Stimulated activated CD4-positive, alpha-beta T cell treated with anti-CD3 and anti-CD28 coated beads, TNF-alpha, amount 100 ng/mL, for 24 hours (primary cell): ENCODE measurements at regions not wholly inside any gene's neighbourhood (a gene's known extent, or its start where the extent isn't known, plus 50 kb on each side); places are given as distances from the start of the nearest gene placed in this dataset.
"Not testable (repeated sequence)": the region's sequence is repeated elsewhere in the genome, so short reads cannot be mapped to it uniquely, and the experiment has no call there.

Experiments
- DNase-seq, 3 experiments: peaks; one replicate each; pipeline ENCODE4 v3.0.0-alpha.2; 2020; ENCODE audit warnings: low read depth in 3 of 3

DNA sequence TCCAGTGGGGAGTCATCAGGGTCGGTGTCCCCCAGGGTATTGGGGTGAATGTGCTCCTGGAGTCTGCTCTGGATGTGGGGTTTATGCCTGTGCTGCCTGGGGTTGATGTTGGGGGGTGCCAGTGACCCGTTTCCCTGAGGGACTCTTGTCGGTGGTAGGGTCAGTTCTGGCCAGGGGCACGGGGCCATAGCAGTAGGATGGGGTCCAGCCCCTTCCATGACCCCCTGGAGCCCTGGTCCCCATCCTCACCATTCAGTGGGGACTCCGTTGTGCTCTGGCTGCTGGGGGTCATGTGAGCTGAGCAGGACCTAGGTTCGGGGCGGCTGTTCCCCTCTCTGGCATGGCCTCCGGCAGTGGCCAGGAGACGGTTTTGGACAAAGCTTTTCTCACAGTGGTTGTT, 530.8 kb downstream of the GOLGA6L6 start:
- DNase-seq, result not testable (repeated sequence)

DNA sequence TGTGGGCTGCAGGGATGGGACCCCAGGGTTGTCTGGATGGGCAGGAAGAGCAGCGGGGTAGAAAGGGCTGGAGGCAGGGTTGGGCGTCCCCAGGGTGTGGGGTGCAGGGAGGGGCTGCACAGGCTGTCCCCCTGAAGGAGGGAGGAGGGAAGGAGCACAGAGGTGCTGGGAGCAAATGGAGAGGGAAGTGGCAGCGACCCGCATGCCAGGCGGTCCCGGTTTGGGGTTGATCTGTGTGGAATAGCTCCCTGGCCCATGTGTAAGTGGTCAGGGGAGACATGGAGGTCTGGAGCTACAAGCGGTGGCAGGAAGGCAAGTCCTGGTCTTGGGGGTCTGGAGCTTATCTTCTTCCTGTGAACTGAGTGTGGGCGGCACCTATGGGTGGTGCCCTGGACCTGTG, 532.0 kb downstream of the GOLGA6L6 start:
- DNase-seq, result not testable (repeated sequence)

DNA sequence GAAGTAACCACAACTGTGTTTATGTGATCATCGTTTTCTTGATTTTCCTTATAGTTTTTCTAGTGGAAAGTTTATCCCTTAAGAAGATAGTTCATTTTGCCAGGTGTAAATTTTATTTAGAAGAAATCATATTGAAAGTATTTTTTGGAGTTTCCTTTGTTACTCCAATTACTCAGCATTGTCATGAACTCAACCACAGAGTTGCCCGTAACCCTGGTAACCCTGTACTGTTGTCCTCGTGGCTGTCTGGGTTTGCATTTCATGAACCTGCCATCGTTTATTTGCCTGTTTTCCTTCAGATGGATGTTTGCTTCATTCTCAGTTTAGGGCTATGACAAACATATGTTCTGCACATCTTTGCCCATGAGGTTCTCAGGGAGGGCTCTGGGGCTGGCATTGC, 534.3 kb downstream of the GOLGA6L6 start:
- DNase-seq, result not testable (repeated sequence)

DNA sequence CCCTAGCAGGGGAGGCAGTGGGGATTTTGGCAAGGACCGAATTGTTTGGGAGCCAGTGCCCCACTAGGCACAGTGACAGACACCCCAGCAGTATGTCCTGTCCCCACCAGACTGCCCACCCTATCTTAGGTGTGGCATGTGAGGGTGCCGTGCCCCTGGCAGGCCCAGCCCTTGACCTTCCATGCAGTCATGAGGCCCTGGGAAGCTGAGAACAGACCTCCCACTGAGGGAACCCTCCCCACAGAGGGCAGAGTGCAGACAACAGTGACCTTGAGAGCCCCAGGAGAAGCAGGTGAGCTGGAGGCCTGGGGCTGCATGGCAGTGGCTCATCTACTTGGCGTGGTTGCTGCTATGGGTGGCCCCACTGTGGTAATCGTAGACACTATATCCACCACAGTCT, 538.1 kb downstream of the GOLGA6L6 start:
- not testable (repeated sequence) for DNase-seq

DNA sequence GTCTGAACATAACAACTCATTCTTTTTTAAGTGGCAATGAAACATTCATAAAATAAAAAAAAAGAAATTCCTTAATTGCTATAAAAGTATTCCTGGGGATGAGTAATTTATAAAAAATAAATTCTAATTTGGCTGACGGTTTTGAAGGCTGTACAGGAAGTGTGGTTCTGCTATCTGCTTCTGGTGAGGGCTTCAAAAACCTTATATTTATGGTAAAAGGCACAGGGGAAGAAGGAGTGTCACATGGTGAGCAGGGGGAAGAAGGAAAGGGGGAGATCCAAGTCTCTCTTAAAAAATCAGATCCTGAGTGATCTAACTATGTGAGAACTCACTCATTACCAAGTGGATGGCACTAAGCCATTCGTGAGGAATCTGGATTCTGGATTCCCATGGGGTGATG, 539.0 kb downstream of the GOLGA6L6 start:
- DNase-seq, result not testable (repeated sequence)

DNA sequence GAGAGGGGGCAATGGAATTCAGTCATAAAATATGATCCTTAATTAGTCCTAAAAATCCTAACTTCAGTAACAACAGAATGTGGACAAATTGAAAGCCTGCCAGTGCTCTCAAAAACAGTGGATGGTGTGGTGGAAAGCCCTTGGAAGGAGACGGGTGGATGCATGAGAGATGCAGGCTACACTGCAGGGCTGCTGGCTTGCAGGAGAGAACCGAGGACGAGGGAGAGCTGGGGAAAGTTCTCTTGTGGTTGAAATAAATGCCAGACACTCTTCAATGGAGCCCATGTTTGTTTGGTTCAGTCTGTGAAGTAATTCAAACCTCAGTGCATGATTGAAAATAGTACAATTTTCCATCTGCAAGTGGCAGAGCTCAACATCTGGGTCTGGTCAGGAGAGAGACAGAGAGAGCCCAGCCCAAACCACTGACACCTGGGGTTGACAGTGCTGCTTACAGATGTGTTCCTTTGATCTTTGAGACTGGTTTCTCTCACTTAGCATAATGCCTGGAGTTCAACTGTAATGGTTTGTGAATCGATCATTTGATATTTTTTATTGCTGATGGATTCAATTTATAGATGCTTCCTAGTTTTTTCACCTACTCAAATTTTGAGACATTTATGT, 544.9 kb downstream of the GOLGA6L6 start:
- DNase-seq, result not testable (repeated sequence)

DNA sequence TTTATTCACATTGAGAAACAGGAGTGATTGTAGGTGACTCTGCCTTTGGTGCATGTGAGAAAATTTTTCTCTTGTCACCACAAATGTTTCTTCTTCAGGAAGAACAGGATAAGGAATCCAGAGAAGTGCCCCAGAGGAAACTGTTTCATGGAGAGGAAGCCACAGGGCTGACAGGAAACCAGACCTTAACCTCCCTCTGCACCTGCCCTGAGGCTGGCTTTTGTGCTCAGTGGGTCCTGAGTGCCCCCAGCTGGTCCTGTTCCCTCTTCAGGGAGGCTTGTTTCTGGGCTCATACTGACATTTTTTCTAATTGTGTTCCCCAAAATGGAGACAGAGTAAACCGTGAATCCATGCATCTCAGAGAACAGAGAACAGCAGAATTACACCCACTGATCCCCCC, 546.3 kb downstream of the GOLGA6L6 start:
- DNase-seq, result not testable (repeated sequence)

DNA sequence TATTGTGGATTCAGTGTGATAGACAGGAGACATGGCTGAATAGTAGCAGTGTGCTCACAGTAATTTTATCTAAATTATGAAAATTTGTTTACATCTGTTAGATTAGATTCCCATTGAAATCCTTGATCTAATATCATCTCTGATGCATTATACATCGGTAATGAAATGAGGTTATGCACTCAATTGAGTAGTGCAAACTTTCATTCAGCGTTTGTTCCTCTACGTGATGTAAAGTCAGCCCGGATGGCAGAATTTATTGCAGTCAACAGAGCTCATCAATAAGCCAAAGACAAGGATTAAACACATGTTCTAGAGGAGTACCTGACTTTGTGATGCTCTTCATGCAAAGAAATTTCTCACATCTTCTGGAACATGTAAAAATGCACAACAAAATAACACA, 549.2 kb downstream of the GOLGA6L6 start:
- no peak for DNase-seq

DNA sequence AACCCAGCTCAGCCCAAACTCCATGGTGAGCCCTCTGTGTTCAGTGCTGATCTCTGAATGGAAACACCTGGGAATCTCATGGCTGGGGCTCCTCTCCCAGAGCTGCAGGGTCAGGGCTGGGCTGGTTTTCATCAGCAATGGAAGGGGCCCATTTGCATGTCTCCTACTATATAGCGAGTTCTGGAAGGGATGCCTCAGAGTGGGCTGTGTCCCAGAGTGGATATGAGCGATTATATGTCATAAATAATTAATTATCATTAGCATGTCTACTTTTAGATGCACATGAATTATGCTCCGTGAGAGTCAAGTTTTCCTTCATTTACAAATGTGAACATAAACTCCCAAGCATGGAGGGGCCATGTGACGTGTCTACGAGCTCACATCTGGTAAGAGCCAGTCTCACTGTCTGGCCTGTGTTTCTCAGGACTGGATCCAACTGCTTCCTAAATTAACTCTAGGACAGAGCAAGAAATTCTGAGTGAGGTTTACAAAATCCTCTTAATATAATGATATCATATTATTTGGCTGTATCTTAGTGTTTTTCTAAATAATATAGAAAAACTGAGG, 553.4 kb downstream of the GOLGA6L6 start:
- DNase-seq, result no peak

DNA sequence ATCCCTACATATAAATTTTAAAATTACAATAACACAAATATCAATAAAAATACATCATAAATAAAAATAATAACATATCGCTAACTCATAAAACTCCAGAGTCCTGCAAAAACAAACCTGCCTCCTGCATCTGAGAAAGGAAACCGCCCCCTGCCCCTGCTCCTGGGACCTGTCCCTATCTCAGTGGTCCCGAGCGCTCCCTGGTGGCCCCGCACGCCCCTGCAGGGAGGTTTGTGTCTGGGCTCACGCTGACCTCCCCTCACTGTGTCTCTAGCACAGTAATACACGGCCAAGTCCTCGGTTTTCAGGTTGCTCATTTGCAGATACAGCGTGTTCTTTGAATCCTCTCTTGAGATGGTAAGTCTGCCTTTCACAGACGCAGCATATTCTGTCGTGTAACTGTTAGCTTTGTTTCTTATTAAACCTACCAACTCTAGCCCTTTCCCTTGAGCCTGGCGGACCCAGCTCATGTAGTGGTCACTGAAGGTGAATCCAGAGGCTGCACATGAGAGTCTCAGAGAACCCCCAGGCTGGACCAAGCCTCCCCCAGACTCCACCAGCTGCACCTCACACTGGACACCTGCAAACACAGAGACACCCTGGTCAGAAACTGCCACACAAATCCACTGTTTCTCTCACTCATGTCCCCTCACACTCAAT, 554.1 kb downstream of the GOLGA6L6 start:
- DNase-seq, result peak in 1 of 3 experiments; percentile 4

DNA sequence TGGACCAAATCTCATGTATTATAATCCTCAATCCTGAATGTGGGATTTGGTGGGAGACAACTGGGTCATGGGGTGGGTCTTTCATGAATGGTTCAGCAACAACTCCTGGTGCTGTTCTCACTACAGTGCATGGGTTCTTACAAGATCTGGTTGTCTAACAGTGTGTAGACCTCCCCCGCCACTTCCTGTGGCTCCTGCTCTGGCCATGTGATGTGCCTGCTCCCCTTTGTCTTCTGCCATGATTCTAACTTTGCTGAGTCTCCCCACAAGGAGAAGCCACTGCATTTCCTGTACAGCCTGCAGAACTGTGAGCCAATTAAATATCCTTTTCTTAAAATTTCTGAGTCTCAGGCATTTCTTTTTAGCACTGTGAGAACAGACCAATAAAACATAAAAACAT, 557.5 kb downstream of the GOLGA6L6 start:
- no peak for DNase-seq

DNA sequence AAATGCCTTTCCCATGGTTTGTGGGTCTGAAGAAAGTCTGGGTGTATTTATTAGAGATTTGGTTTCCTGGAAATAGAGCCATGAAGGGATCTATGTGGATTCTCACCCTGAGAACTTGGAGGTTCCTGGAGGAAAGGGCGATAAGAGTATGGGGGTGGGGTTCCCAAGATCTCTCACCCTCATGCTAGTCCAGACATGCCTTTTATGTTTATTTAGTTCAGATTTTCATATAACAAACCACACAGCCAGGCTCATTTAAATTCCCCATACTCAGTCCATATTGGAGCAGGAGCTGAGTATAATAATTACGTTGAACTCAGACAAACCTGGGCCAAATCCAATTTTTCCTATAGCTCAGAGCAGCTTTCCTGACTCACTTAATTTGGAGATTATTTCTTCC, 566.6 kb downstream of the GOLGA6L6 start:
- DNase-seq, result no peak

DNA sequence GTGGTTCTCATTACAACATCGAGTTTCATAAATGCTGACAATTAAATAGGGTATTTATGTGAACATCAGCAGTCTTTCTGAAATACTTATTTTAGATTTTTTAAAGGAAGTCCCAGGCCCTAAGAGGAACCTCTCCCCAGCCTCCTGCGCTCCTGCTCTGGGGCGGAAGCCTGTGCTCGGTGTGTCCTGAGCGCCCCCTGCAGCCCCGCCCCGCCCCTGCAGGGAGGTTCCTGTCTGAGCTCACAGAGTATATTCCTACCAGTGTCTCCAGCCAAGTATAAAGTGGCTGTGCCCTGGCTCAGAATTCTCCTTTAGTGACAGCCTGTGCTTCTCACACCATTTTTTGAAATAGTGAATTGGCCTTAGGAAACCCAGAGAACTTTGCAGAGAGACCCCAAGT, 567.9 kb downstream of the GOLGA6L6 start:
- DNase-seq, result peak in 1 of 3 experiments; percentile 9

DNA sequence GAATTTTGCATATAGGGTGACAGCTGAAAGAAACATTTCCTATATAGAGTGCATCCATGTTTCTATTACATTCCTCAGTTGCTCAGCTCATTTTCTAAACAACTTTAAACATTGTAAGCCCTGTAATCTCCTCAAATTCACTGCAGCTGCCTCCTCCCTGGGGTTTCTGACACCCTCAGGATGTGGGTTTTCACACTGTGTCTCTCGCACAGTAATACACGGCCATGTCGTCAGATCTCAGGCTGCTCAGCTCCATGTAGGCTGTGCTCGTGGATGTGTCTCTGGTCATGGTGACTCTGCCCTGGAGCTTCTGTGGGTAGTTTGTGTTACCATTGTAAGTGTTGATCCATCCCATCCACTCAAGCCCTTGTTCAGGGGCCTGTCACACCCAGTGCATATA, 569.0 kb downstream of the GOLGA6L6 start:
- not testable (repeated sequence) for DNase-seq

DNA sequence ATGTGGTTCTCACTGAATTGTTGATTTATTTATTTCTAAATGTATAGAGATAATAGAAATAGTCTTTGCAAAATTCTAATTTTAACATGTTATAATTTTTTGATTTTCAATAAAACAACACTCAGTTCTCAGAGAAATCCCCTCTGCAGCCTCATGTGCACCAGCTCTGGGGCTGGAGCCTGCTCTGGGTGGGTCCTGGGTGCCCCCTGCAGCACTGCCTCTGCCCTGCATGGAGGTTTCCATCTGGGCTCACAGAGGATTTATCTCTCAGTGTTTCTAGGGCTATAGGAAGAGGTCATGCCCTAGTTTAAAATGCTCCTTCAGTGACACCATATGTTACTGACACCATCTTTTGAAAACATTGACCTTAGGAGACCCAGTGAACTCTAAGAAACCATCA, 576.0 kb downstream of the GOLGA6L6 start:
- DNase-seq, result not testable (repeated sequence)

DNA sequence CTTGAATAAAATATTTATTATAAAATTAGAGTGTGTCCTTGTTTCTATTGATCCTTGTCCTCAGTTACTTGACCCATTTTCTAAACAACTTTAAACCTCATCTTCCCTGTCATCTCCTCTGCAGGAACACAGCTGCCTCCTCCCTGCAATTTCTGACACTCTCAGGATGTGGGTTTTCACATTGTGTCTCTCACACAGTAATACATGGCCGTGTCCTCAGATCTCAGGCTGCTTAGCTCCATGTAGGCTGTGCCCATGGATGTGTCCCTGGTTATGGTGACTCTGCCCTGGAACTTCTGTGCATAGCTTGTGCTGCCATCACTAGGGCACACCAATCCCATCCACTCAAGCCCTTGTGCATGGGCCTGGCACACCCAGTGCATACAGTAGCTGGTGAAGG, 577.1 kb downstream of the GOLGA6L6 start:
- DNase-seq, result not testable (repeated sequence)

DNA sequence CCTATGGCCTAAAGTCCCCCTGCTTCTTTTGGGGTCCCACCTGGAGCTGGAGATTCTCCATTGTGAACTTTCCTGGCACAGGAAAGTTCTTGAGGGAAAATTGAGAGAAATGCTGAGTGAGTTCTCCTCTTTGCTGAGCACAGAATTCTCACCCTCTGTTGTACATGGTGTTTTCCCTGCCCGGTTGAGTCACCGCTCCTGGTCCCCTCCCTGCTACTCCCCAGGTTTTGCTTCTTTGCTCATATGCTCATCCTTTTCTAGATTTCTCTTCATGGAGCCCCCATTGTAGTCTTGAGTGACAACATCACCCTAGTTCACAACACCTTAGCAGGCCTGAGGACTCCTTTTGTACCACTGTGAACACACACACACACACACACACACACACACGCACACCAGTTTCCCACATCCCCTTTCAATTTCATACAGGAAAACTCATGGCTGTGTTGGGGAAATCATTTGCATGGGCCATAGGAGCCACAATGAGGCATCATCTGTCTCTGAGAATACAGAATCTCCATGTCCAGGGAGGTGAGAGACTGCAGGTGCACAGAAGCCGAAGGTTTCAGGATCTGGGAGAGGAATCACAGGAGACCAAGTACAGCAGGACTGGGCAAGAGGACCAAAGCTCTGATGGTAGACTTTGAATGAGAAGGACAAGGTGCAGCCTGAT, 585.3 kb downstream of the GOLGA6L6 start:
- no peak for DNase-seq

DNA sequence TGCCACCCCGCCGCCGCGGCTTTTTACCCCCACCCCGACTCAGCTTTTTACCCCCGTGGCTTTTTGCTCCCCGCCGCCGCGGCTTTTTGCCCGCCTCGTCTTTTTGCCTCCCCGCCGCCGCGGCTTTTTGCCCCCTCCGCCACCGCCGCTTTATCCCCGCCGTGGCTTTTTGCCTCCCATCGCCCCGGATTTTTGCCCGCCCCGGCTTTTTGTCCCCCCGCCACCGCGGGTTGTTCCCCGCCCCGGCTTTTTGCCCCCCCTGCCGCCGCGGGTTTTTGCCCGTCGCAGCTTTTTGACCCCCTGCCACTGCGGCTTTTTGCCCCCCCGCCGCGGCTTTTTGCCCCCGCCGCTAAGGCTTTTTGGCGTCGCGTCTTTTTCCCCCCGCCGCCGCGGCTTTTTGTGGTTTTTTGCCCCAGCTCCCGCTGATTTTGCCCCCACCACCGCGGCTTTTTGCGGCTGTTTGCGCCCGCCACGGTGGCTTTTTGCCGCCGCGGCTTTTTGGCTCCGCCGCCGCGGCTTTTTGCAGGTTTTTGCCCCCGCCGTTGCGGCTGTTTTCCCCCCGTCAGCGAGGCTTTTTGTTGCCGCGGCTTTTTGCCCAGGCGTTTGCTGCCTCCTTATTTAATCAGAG, 597.2 kb downstream of the GOLGA6L6 start:
- DNase-seq, result no peak

DNA sequence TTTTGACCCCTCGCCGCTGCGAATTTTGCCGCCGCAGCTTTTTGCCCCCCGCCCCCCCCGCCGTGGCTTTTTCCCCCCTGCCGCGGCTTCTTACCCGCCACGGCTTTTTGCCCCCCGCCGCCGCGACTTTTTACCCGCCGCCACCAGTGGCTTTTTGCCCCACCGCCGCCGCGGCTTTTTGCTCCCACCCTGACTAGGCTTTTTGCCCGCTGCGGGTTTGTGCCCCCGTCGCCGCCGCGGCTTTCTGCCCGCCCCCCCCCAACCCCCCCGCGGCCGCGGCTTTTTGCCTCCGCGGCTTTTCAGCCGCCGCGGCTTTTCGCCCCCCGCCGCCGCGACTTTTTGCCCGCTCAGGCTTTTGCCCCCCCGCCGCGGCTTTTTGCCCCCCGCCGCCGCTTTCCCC, 598.1 kb downstream of the GOLGA6L6 start:
- no peak for DNase-seq

DNA sequence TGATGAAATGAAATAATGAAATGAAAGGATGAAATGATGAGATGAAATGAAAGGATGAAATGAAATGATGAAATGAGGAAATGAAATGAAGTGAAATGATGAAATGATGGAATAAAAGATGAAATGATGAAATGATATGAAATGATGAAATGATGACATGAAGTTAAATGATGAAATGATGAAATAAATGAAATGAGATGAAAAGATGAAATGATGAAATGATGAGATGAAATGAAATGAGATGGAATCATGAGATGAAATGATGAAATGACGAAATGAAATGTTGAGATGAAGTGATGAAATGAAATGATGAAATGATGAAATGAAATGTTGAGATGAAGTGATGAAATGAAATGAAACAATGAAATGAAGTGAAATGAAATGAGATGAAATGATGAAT, 638.3 kb downstream of the GOLGA6L6 start:
- not testable (repeated sequence) for DNase-seq

DNA sequence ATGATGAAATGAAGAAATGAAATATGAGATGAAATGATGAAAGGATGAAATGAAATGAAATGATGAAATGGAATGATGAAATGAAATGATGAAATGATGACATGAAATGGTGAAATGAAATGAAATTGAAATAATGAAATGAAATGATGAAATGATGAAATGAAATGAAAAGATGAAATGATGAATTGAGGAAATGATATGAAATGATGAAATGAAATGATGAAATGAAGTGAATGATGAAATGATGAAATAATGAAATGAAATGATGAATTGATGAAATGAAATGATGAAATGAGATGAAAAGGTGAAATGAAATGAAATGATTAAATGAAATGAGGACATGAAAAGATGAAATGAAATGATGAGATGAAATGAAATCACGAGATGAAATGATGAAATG, 639.2 kb downstream of the GOLGA6L6 start:
- DNase-seq, result not testable (repeated sequence)

DNA sequence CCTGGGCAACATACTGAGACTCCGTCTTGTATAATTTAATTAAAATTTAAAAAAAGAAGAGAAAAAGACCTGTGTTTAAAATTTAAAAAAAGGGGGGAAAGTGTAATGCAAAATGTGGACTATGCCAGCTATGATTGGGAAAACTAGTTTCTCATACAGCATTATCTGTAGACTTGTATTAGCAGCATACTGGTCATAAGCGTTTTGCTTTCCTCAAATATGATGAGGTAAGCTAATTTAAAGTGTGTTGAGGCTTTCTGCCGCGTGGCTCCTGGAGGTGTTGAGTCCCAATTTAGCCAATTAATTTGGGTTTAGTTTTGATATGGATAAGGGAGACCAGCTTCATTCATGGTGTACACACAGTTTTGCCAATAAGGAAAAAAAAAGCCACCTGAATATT, 640.2 kb downstream of the GOLGA6L6 start:
- DNase-seq, result not testable (repeated sequence)
